ENCODE measurements at regions not wholly inside any gene's neighbourhood (a gene's known extent, or its start where the extent isn't known, plus 50 kb on each side); places are given as distances from the start of the nearest gene placed in this dataset.
"Not testable (repeated sequence)": the region's sequence is repeated elsewhere in the genome, so short reads cannot be mapped to it uniquely, and the experiment has no call there.

DNA sequence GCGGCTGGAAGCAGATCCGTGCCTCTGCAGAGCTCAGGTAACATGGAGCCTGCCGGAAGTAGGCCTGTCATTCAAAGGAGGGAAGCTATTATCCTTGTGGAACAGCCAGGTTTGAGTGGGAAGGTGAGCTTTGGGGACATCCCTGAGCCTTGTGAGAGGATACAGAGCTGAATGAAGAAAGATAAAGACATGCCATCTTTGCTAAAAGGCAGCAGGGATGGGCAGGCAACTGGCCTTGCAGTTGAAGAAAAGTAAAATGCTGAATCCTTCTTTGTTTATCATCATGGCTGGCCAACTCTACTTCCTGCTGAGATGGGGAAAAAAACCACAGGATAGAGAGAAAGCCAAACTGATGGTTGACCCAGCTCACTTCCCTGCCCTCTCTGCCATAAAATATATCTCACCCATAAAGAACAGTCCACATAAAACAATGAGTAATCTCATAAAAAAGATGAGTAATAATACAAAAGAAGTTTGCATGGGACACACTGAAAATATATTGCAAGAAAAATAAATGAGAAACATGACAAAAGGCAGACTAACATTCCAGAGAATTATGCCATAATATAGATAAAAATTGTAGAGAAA lies 226.3 kb downstream of the DLEU7 start:
- Mint-ChIP-seq H3K4me3 (no peak overlapping the region), H3K36me3 (ENCODE audit: low read depth) (no peaks in the 10 kb centered on the region), H3K27ac (no peak overlapping the region), H3K9me3 (no peaks in the 10 kb centered on the region), H3K27me3 (peaks cover 5% of the 10 kb centered on the region), H3K4me1 (peaks cover 8% of the 10 kb centered on the region)
- ChIA-PET CTCF (no interaction called here), POLR2A (interaction anchor here (0.6 kb wide), 1 partner anchor 394 kb away, joined by 4 read pairs; no protein-coding TSS in a partner anchor)
- DNase-seq, result no peak

DNA sequence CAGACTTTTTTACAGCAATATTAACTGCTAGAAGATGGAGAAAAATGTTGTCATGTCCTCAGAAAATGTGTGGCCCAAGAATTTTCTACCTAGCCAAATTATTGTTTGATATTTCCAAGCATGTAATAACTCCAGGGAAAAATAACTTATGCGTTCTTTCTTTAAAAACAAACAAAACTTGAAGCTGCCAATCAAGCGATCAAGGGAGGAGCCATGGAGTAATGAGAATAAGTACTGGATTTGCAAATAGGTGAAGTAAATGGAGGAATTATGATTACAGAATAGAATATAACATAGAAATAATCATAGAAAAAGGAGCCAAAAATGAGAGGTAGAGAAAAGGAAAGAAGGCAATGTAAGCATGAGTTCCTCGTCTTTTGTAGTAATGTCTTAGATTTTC lies 225.3 kb downstream of the DLEU7 start:
- CTCF ChIA-PET, result no interaction called here
- H3K36me3 Mint-ChIP-seq (ENCODE audit: low read depth), result no peaks in the 10 kb centered on the region
- H3K27ac Mint-ChIP-seq, result no peak overlapping the region
- POLR2A ChIA-PET, result no interaction called here
- peaks cover 7% of the 10 kb centered on the region for H3K4me1 Mint-ChIP-seq
- DNase-seq, result no peak
- no peak overlapping the region for H3K4me3 Mint-ChIP-seq
- H3K9me3 Mint-ChIP-seq, result peaks cover 4% of the 10 kb centered on the region
- H3K27me3 Mint-ChIP-seq, result peaks cover 5% of the 10 kb centered on the region

DNA sequence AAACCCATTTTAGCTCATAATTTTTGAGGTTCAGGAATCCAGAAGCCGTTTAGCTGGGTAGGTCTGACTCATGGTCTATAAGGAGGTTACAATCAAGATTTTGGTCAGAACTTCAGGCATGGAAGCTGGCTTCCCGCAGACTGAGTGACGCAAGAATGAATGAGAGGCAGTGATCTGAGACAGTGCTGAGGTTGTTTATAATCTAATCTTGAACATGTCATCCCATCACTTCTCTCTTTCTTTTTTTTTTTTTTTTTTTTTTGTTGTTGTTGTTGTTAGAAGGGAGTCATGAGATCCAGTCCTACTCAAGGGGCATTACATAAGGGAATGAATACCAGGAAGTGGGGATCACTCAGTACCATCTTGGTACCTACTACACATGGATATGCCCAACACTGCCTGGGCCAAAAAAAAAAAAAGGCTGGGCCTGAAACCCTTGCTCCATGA lies 217.4 kb downstream of the DLEU7 start:
- no peaks in the 10 kb centered on the region for H3K4me1 Mint-ChIP-seq
- H3K4me3 Mint-ChIP-seq, result no peak overlapping the region
- no peaks in the 10 kb centered on the region for H3K36me3 Mint-ChIP-seq (ENCODE audit: low read depth)
- POLR2A ChIA-PET, result no interaction called here
- H3K9me3 Mint-ChIP-seq, result peaks cover 4% of the 10 kb centered on the region
- H3K27me3 Mint-ChIP-seq, result peaks cover 15% of the 10 kb centered on the region
- DNase-seq, result no peak
- CTCF ChIA-PET, result interaction anchor here (0.7 kb wide), 1 partner anchor 555 kb away, joined by 3 read pairs; no protein-coding TSS in a partner anchor
- no peak overlapping the region for H3K27ac Mint-ChIP-seq

DNA sequence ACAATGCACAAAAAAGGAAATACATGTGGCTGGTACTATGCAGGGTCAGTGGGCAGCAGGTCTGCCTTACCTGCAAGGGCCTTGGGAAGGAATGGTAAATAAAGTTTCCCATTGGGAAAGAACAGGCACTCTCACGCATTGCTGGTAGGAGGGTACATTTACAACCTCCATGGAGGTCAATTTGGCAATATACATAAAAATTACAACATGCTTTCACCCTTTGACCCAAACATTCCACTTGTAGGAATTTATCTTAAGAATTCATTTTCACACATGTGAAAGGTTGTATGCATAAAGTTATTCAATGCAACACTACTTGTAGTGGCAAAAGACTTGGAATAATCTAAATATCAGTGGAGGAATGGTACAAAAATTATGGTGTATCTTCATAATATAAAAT lies 216.4 kb downstream of the DLEU7 start:
- DNase-seq, result no peak
- H3K27ac Mint-ChIP-seq, result no peak overlapping the region
- no peak overlapping the region for H3K4me3 Mint-ChIP-seq
- ChIA-PET POLR2A (no interaction called here), CTCF (no interaction called here)
- no peaks in the 10 kb centered on the region for H3K36me3 Mint-ChIP-seq (ENCODE audit: low read depth)
- H3K9me3 Mint-ChIP-seq, result peaks cover 4% of the 10 kb centered on the region
- H3K4me1 Mint-ChIP-seq, result no peaks in the 10 kb centered on the region
- peaks cover 11% of the 10 kb centered on the region for H3K27me3 Mint-ChIP-seq

DNA sequence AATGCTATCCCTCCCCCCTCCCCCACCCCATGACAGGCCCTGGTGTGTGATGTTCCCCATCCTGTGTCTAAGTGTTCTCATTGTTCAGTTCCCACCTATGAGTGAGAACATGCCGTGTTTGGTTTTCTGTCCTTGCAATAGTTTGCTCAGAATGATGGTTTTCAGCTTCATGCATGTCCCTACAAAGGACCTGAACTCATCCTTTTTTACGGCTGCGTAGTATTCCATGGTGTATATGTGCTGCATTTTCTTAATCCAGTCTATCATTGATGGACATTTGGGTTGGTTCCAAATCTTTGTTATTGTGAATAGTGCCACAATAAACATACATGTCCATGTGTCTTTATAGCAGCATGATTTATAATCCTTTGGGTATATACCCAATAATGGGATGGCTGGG lies 215.0 kb downstream of the DLEU7 start:
- H3K27me3 Mint-ChIP-seq; H3K4me3 Mint-ChIP-seq; CTCF ChIA-PET; H3K36me3 Mint-ChIP-seq (ENCODE audit: low read depth); POLR2A ChIA-PET; DNase-seq; H3K9me3 Mint-ChIP-seq; H3K27ac Mint-ChIP-seq; H3K4me1 Mint-ChIP-seq: not testable (repeated sequence)

DNA sequence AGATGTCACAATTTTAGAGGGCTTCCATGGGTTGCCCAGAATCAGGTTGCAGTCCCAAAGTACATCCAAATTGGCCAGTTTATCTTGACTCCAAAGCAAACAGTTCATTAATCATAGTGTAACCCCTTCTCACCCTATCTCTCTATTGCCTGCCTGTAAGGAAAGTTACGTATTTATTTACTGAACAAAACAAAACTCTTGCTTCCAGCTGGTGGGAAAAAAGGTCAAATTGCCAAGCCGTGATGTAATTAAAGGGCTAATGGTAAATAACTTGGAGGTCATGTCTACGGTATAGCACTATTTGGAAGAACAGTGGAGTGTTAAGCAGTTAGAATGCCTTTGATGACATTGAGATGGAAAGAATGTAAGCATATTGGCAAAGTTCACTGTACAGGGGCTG lies 214.0 kb downstream of the DLEU7 start:
- Mint-ChIP-seq H3K4me1 (no peaks in the 10 kb centered on the region), H3K27me3 (peaks cover 4% of the 10 kb centered on the region), H3K36me3 (ENCODE audit: low read depth) (no peaks in the 10 kb centered on the region), H3K4me3 (no peak overlapping the region), H3K9me3 (no peaks in the 10 kb centered on the region), H3K27ac (no peak overlapping the region)
- ChIA-PET CTCF (no interaction called here), POLR2A (no interaction called here)
- DNase-seq, result no peak

DNA sequence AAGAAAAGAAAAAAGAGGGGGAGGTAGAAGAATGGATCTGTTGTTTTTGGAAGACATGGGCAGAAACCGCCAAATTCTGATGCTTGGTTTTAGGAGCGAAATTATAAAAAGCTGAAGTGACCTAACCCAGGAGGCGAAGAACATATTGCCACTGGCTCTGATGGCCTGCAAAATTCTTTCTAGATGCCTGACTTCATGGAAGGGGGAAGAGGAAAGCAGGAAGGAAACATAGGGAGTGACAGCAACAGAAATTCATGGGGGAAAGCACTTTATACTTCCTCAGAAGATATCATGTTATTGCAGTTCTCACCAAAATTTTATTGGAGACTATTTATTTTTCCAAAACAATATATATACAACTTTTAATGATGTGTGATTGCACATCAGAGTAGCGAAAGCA lies 213.5 kb downstream of the DLEU7 start:
- no peak for DNase-seq
- CTCF ChIA-PET, result no interaction called here
- no peaks in the 10 kb centered on the region for H3K4me1 Mint-ChIP-seq

DNA sequence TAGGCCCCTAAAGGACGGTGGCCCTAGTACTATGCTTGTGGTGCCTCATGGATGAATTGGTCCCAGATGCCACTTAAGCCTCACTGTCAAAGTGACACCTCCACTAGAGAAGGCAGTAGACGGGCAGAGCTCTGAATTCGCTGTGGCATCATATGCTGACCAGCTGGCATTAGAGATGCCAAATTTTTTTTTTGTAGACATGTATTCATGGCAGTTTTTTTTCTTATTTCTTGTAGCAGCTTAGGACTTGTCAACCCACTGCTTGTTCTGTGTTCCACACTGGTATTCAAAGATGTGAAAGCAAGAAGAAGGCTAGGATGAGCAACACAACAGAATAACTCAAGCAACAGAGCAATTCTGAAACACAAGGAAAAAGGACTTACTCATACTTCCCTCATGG lies 212.5 kb downstream of the DLEU7 start:
- Mint-ChIP-seq H3K27me3 (peaks cover 2% of the 10 kb centered on the region), H3K4me1 (no peaks in the 10 kb centered on the region), H3K9me3 (no peaks in the 10 kb centered on the region), H3K27ac (no peak overlapping the region), H3K36me3 (ENCODE audit: low read depth) (no peaks in the 10 kb centered on the region), H3K4me3 (no peak overlapping the region)
- POLR2A ChIA-PET, result no interaction called here
- DNase-seq, result no peak
- CTCF ChIA-PET, result no interaction called here

More for the DNA sequence above, 213.5 kb downstream of the DLEU7 start:
- peaks cover 3% of the 10 kb centered on the region for H3K27me3 Mint-ChIP-seq
- no peaks in the 10 kb centered on the region for H3K36me3 Mint-ChIP-seq (ENCODE audit: low read depth)
- H3K27ac Mint-ChIP-seq, result no peak overlapping the region
- no peaks in the 10 kb centered on the region for H3K9me3 Mint-ChIP-seq
- H3K4me3 Mint-ChIP-seq, result no peak overlapping the region
- POLR2A ChIA-PET, result no interaction called here

DNA sequence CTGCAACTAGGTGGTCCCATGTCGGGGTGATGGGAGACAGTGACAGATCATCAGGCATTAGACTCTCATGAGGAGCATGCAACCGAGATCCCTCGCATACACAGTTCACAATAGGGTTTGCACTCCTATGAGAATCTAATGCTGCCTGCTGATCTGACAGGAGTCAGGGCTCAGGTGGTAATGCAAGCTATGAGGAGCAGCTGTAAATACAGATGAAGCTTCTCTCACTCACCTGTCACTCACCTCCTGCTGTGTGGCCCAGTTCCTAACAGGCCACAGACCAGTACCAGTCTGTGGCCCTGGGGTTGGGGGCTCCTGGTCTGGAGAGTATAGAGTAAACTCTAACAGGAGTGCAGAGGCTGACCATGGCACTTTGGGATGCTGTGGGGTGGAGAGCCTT lies 209.2 kb downstream of the DLEU7 start:
- H3K9me3 Mint-ChIP-seq, result no peaks in the 10 kb centered on the region
- no peak for DNase-seq
- no peak overlapping the region for H3K4me3 Mint-ChIP-seq
- ChIA-PET POLR2A (no interaction called here), CTCF (no interaction called here)
- no peaks in the 10 kb centered on the region for H3K4me1 Mint-ChIP-seq
- no peak overlapping the region for H3K27ac Mint-ChIP-seq
- H3K27me3 Mint-ChIP-seq, result peaks cover 3% of the 10 kb centered on the region
- no peaks in the 10 kb centered on the region for H3K36me3 Mint-ChIP-seq (ENCODE audit: low read depth)

DNA sequence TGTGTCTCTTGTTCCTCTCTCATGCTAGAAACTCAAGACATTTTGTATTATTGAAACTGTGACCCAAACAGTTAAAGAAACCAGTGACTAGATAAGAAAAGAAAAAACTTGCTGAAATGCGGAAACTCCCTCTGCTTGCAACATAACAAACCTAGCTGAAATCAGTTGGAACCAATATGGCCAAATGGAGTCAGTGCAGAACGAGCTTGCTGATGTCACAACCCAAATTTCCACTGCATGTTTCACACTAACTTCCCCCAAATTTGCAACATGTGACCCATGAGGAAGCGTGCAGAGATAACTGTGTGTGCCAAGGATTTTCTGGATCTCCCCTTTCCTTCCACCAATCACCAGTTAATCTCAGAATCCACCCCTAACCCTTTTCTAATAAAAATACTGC lies 208.0 kb downstream of the DLEU7 start:
- POLR2A ChIA-PET, result no interaction called here
- no peaks in the 10 kb centered on the region for H3K9me3 Mint-ChIP-seq
- H3K4me3 Mint-ChIP-seq, result no peak overlapping the region
- H3K27ac Mint-ChIP-seq, result no peak overlapping the region
- H3K36me3 Mint-ChIP-seq (ENCODE audit: low read depth), result no peaks in the 10 kb centered on the region
- no peaks in the 10 kb centered on the region for H3K4me1 Mint-ChIP-seq
- peaks cover 3% of the 10 kb centered on the region for H3K27me3 Mint-ChIP-seq
- no peak for DNase-seq
- CTCF ChIA-PET, result interaction anchor here (1.3 kb wide), 1 partner anchor 17 kb away, joined by 3 read pairs; no protein-coding TSS in a partner anchor

DNA sequence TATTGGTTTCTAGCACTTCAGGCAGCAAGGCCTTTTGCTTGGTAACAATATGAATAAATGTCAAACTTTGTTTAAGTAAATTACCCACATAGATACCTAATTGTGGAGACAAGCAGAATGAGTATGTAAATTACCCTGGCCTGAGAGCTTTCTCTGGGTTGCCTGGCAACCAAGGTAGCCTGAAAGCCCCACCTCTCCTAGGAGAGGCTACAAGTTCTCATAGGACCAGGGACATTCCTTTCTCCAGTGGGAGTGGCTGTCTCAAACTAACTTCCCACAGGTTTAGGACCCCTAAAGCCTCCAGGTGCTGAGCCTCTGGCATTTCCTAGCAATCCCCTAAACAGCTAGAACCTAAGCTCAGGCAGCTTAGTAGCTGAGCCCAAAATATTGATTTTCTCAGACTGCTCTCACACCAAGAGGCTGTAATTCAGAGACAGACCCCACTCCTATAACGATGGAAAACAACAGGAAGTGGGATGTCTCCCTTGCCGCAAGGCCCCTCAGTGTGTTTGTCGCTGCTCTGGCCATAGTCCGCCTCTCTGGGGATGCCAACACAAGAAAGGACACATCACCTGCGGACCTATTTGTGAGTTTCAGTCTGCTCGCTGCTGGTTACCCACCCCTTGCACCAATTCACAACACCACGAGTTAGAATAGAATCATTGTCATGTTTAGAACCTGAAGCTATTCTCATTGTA lies 207.3 kb downstream of the DLEU7 start:
- H3K27ac Mint-ChIP-seq, result no peak overlapping the region
- ChIA-PET POLR2A (no interaction called here), CTCF (interaction anchor here (0.5 to 1.3 kb wide), 2 partner anchors 17 to 1778 kb away, joined by 3 read pairs; no protein-coding TSS in a partner anchor)
- no peaks in the 10 kb centered on the region for H3K4me1 Mint-ChIP-seq
- no peak overlapping the region for H3K4me3 Mint-ChIP-seq
- no peak for DNase-seq
- no peaks in the 10 kb centered on the region for H3K9me3 Mint-ChIP-seq
- H3K27me3 Mint-ChIP-seq, result peaks cover 3% of the 10 kb centered on the region
- H3K36me3 Mint-ChIP-seq (ENCODE audit: low read depth), result no peaks in the 10 kb centered on the region

DNA sequence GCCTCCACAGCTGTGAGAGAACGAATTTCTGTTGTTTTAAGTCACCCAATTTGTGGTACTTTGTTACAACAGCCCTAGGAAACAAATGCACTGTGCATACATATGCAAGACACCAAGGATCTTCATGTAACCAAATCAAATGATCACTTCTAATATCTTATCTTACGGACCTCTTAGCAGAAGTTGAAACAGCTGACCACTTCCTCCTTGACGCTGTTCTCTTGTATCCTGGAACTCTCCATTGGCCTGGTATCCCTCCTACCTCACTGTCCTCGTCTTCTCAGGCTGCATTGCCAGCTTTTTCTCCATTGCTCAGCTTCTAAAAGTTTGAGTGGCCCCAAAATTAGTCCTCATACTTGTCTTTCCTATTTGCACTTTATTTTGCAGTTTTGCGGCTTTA lies 200.4 kb downstream of the DLEU7 start:
- Mint-ChIP-seq H3K9me3 (no peaks in the 10 kb centered on the region), H3K4me1 (no peaks in the 10 kb centered on the region), H3K27me3 (peaks cover 3% of the 10 kb centered on the region), H3K36me3 (ENCODE audit: low read depth) (no peaks in the 10 kb centered on the region), H3K27ac (no peak overlapping the region), H3K4me3 (no peak overlapping the region)
- ChIA-PET POLR2A (no interaction called here), CTCF (no interaction called here)
- no peak for DNase-seq

DNA sequence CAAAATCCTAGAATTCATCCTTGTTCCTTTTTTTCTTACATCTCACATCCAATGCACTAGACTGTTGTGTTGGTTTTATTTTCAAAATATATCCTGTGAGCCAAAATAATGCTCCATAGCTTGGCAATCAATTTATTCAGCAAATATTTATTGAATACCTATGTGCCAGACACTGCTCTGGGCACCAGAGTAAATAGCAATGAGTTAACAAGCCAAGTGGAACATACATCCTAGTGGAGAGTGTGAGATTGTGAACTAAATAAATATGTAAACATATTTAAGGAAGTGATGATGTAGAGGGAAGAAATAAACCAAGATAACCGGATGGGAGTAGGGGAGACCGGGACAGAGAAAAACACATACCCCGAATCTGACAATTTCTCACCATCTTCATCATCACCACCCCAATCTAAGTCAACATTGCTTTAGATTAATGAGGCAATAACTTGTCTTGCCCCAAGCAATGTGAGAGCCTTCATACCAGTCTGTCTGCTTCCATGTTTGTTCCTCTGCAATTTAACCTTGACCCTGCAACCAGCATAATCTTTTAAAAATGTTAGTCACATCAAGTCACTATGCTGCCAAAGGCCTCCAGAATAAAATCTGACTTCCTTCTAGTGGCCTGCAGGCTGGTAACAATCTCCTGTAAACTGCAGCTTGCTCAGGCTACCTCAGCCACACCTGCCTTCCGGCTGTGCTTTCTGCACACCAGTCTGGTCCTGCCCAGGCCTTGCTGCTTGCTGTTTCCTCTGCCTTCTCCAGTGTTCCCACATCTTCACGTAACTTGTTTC lies 199.2 kb downstream of the DLEU7 start:
- DNase-seq, result no peak
- ChIA-PET CTCF (no interaction called here), POLR2A (no interaction called here)
- Mint-ChIP-seq H3K4me3 (no peak overlapping the region), H3K9me3 (no peaks in the 10 kb centered on the region), H3K27me3 (no peaks in the 10 kb centered on the region), H3K4me1 (no peaks in the 10 kb centered on the region), H3K27ac (no peak overlapping the region), H3K36me3 (ENCODE audit: low read depth) (no peaks in the 10 kb centered on the region)
